ENCODE measurements at regions not wholly inside any gene's neighbourhood (a gene's known extent, or its start where the extent isn't known, plus 50 kb on each side); places are given as distances from the start of the nearest gene placed in this dataset.

DNA sequence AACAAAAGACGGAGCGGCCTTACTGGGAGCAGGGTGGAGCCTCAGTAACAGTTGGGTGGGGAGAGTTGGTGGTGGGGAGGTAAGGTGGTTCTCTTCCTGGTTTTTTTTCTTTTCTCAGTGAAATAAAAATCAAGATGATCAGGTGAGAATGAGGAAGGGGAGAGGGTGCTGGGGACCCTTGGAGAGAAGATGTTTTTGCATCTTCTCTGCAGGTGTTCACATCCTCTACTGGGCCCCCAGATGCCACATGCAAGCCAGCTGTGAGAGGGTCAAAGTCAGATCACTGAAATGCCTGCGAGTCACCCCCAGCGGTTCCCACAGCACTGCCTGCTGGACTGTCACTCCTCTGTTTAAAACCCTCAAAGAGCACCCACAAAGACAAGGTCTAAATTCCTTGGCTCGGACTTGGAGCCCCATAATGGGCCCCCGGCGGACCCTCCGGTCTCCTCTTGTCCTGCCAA lies 69.8 kb upstream of the FHL2 start:
- no peak for TF ChIP-seq CTCF (conservative IDR thresholded peaks at IDR 0.05; ENCODE audit: low read depth, low read length)
- no peak for TF ChIP-seq EZH2 (IDR thresholded peaks at IDR 0.05; ENCODE audit: borderline replicate concordance, low read depth, low read length, poor library complexity, severe bottlenecking)
